Astrocyte (in vitro differentiated cells and primary cell): ENCODE measurements at regions not wholly inside any gene's neighbourhood (a gene's known extent, or its start where the extent isn't known, plus 50 kb on each side); places are given as distances from the start of the nearest gene placed in this dataset.

ENCODE experiments used
- DNase-seq: peaks from one replicate; pipeline ENCODE4 v3.0.0-alpha.2; 2010; ENCODE audit warnings: low read depth
- FAIRE-seq: peaks from 2 replicates; lab custom pipeline; 2011; peaks lifted over from hg19 to GRCh38; lab: Jason Lieb, UNC
- H2AFZ ChIP-seq: 2 replicates; pipeline ENCODE4 v1.6.0; 2012; ENCODE audit warnings: low read depth, low read length, inconsistent platforms
- H3K27ac ChIP-seq: 2 replicates; pipeline ENCODE4 v1.5.1; 2011; ENCODE audit warnings: low read depth, low read length, inconsistent platforms
- H3K27me3 ChIP-seq: 2 replicates; pipeline ENCODE4 v1.6.0; 2011; ENCODE audit warnings: low read length, inconsistent platforms; ENCODE audit not compliant: insufficient read depth
- H3K36me3 ChIP-seq: 2 replicates; pipeline ENCODE4 v1.5.1; 2011; ENCODE audit warnings: low read length, inconsistent platforms; ENCODE audit not compliant: insufficient read depth
- H3K4me1 ChIP-seq: 2 replicates; pipeline ENCODE4 v1.5.1; 2011; ENCODE audit warnings: low read length, inconsistent platforms; ENCODE audit not compliant: insufficient read depth
- H3K4me2 ChIP-seq: 2 replicates; pipeline ENCODE4 v1.6.0; 2012; ENCODE audit warnings: low read length, inconsistent platforms
- H3K4me3 ChIP-seq: 2 replicates; pipeline ENCODE4 v1.5.1; 2011; ENCODE audit warnings: low read depth, mild to moderate bottlenecking, low read length, inconsistent platforms; ENCODE audit not compliant: insufficient read depth
- H3K79me2 ChIP-seq: 2 replicates; pipeline ENCODE4 v1.6.0; 2012; ENCODE audit warnings: mild to moderate bottlenecking, low read length, inconsistent platforms; ENCODE audit not compliant: insufficient read depth
- H3K9ac ChIP-seq: 2 replicates; pipeline ENCODE4 v1.6.0; 2012; ENCODE audit warnings: mild to moderate bottlenecking, low read length, inconsistent platforms
- H3K9me3 ChIP-seq: 2 replicates; pipeline ENCODE4 v1.5.1; 2012; ENCODE audit warnings: low read depth, mild to moderate bottlenecking, low read length, inconsistent platforms; ENCODE audit not compliant: insufficient read depth
- H4K20me1 ChIP-seq: 2 replicates; pipeline ENCODE4 v1.6.0; 2012; ENCODE audit warnings: low read length, inconsistent platforms; ENCODE audit not compliant: insufficient read depth
- H3K27ac Mint-ChIP-seq: one replicate; pipeline ENCODE4 v1.8.0; 2021; ENCODE audit warnings: mild to moderate bottlenecking, mixed read lengths; ENCODE audit not compliant: unreplicated experiment
- H3K27me3 Mint-ChIP-seq: one replicate; pipeline ENCODE4 v1.8.0; 2021; ENCODE audit warnings: low read depth, mixed read lengths; ENCODE audit not compliant: unreplicated experiment
- H3K36me3 Mint-ChIP-seq: one replicate; pipeline ENCODE4 v1.8.0; 2021; ENCODE audit warnings: low read depth, mixed read lengths; ENCODE audit not compliant: unreplicated experiment
- H3K4me1 Mint-ChIP-seq: one replicate; pipeline ENCODE4 v1.8.0; 2021; ENCODE audit warnings: low read depth, mixed read lengths; ENCODE audit not compliant: unreplicated experiment
- H3K4me3 Mint-ChIP-seq: one replicate; pipeline ENCODE4 v1.8.0; 2021; ENCODE audit warnings: mild to moderate bottlenecking, moderate library complexity, mixed read lengths; ENCODE audit not compliant: unreplicated experiment
- H3K9me3 Mint-ChIP-seq: one replicate; pipeline ENCODE4 v1.8.0; 2021; ENCODE audit warnings: mild to moderate bottlenecking, mixed read lengths; ENCODE audit not compliant: unreplicated experiment
- CTCF ChIP-seq: IDR thresholded peaks from 2 replicates; pipeline ENCODE4 v1.5.1; 2011; ENCODE audit warnings: low read depth, mild to moderate bottlenecking, inconsistent platforms, low read length, moderate library complexity; ENCODE audit not compliant: insufficient read depth
- EZH2 ChIP-seq: IDR thresholded peaks from 2 replicates; pipeline ENCODE4 v1.6.1; 2012; ENCODE audit warnings: mild to moderate bottlenecking, low read length, inconsistent platforms; ENCODE audit not compliant: insufficient read depth

GRCh38 chr2:234218266-234219045 is 168.0 kb downstream of the SPP2 start:
- no peak for DNase-seq
- Mint-ChIP-seq H3K4me3 (no peak overlapping the region), H3K4me1 (peaks cover 9% of the 10 kb centered on the region), H3K36me3 (no peaks in the 10 kb centered on the region), H3K9me3 (peaks cover 5% of the 10 kb centered on the region), H3K27ac (no peak overlapping the region), H3K27me3 (peaks cover 4% of the 10 kb centered on the region)
- Histone ChIP-seq H4K20me1 (no peaks in the 10 kb centered on the region), H3K27ac (no peak overlapping the region), H3K4me2 (no peak overlapping the region), H3K9me3 (no peaks in the 10 kb centered on the region), H3K9ac (no peak overlapping the region), H3K79me2 (no peaks in the 10 kb centered on the region), H3K36me3 (no peaks in the 10 kb centered on the region), H3K4me1 (no peaks in the 10 kb centered on the region), H3K27me3 (no peaks in the 10 kb centered on the region), H3K4me3 (no peak overlapping the region), H2AFZ (no peak overlapping the region)
- no peak for FAIRE-seq
- TF ChIP-seq CTCF = no peak
- TF ChIP-seq EZH2 = no peak

- H3K4me1 Mint-ChIP-seq = peaks cover 4% of the 10 kb centered on the region
- TF ChIP-seq CTCF = no peak
- TF ChIP-seq EZH2 = no peak
These were observed 162.0 kb downstream of the SPP2 start for GRCh38 chr2:234212534-234212933.

GRCh38 chr2:234211797-234212196 is 161.3 kb downstream of the SPP2 start:
- Histone ChIP-seq H3K27ac (no peak overlapping the region), H3K79me2 (no peaks in the 10 kb centered on the region), H3K9ac (no peak overlapping the region), H3K9me3 (no peaks in the 10 kb centered on the region), H2AFZ (no peak overlapping the region), H4K20me1 (no peaks in the 10 kb centered on the region), H3K36me3 (no peaks in the 10 kb centered on the region), H3K4me2 (peak overlapping the region; percentile 22), H3K27me3 (no peaks in the 10 kb centered on the region), H3K4me3 (no peak overlapping the region), H3K4me1 (peaks cover 3% of the 10 kb centered on the region)
- FAIRE-seq (no peak), DNase-seq (no peak)
- H3K4me3 Mint-ChIP-seq = no peak overlapping the region
- no peaks in the 10 kb centered on the region for H3K36me3 Mint-ChIP-seq
- H3K27ac Mint-ChIP-seq = peak overlapping the region; percentile 35
- no peak for TF ChIP-seq CTCF
- TF ChIP-seq EZH2 = no peak
- H3K4me1 Mint-ChIP-seq = peaks cover 4% of the 10 kb centered on the region
- no peaks in the 10 kb centered on the region for H3K27me3 Mint-ChIP-seq
- H3K9me3 Mint-ChIP-seq = peaks cover 3% of the 10 kb centered on the region

More at GRCh38 chr2:234212534-234212933, 162.0 kb downstream of the SPP2 start:
- no peaks in the 10 kb centered on the region for H4K20me1 ChIP-seq
- no peaks in the 10 kb centered on the region for H3K79me2 ChIP-seq
- no peak overlapping the region for H2AFZ ChIP-seq
- H3K27me3 Mint-ChIP-seq = no peaks in the 10 kb centered on the region
- H3K9me3 Mint-ChIP-seq = no peaks in the 10 kb centered on the region
- H3K4me3 ChIP-seq = no peak overlapping the region
- H3K27me3 ChIP-seq = no peaks in the 10 kb centered on the region
- no peak overlapping the region for H3K4me2 ChIP-seq
- H3K9me3 ChIP-seq = no peaks in the 10 kb centered on the region
- no peak overlapping the region for H3K27ac ChIP-seq
- H3K36me3 ChIP-seq = no peaks in the 10 kb centered on the region
- no peak overlapping the region for H3K27ac Mint-ChIP-seq
- no peak overlapping the region for H3K9ac ChIP-seq
- peaks cover 3% of the 10 kb centered on the region for H3K4me1 ChIP-seq
- FAIRE-seq = no peak
- no peak for DNase-seq
- no peak overlapping the region for H3K4me3 Mint-ChIP-seq
- no peaks in the 10 kb centered on the region for H3K36me3 Mint-ChIP-seq
